Upper lobe of right lung (tissue), 1 donor: ENCODE measurements at regions not wholly inside any gene's neighbourhood (a gene's known extent, or its start where the extent isn't known, plus 50 kb on each side); places are given as distances from the start of the nearest gene placed in this dataset.

Source experiments
- ATAC-seq: fragments of 200-7000 bp; cut with Tn5 transposase; one replicate; pipeline ENCODE4 v1.9.1; 2020; ENCODE audit warnings: mild to moderate bottlenecking, moderate library complexity
- DNase-seq: peaks from one replicate; pipeline ENCODE4 v3.0.0-alpha.2; 2020
- H3K27ac ChIP-seq: fragments of 200-600 bp; one replicate; pipeline ENCODE4 v1.8.0; 2022
- H3K27me3 ChIP-seq: fragments of 200-600 bp; one replicate; pipeline ENCODE4 v1.8.0; 2022; ENCODE audit warnings: mild to moderate bottlenecking
- H3K36me3 ChIP-seq: fragments of 200-600 bp; one replicate; pipeline ENCODE4 v1.8.0; 2022
- H3K4me1 ChIP-seq: fragments of 200-600 bp; one replicate; pipeline ENCODE4 v1.8.0; 2022
- H3K4me3 ChIP-seq: fragments of 200-600 bp; one replicate; pipeline ENCODE4 v1.8.0; 2022; ENCODE audit warnings: mild to moderate bottlenecking
- H3K9me3 ChIP-seq: fragments of 200-600 bp; one replicate; pipeline ENCODE4 v1.8.0; 2022
- CTCF ChIP-seq: fragments of 200-600 bp; IDR thresholded peaks from one replicate; pipeline ENCODE4 v1.8.0; 2022; ENCODE audit warnings: antibody characterized with exemption
- intact Hi-C: fragments of 100-400 bp; cut with DNase I; formaldehyde crosslinking; loops from one replicate; pipeline ENCODE4 v1.11.0; 2022
- donor health status: DM: no; HTN: yes; CAD: no; lungs with severe emphysema.

- intact Hi-C loops = no loop called here
- Histone ChIP-seq H3K27me3 (no peaks in the 10 kb centered on the region), H3K4me1 (no peaks in the 10 kb centered on the region), H3K27ac (no peak overlapping the region), H3K9me3 (no peaks in the 10 kb centered on the region), H3K36me3 (no peaks in the 10 kb centered on the region), H3K4me3 (no peak overlapping the region)
- TF ChIP-seq CTCF = no peak
- ATAC-seq (no peak), DNase-seq (no peak)
Measured at GRCh38 chr4:116860891-116861290, 224.5 kb downstream of the TRAM1L1 start.

- intact Hi-C loops = no loop called here
- H3K36me3 ChIP-seq = no peaks in the 10 kb centered on the region
- ATAC-seq = no peak
- no peaks in the 10 kb centered on the region for H3K4me1 ChIP-seq
- no peak for DNase-seq
- H3K9me3 ChIP-seq = no peaks in the 10 kb centered on the region
- no peaks in the 10 kb centered on the region for H3K27me3 ChIP-seq
- no peak for TF ChIP-seq CTCF
- no peak overlapping the region for H3K27ac ChIP-seq
- H3K4me3 ChIP-seq = no peak overlapping the region
Measured at GRCh38 chr4:116849620-116850019, 235.8 kb downstream of the TRAM1L1 start.

GRCh38 chr4:116847616-116848015 is 237.8 kb downstream of the TRAM1L1 start:
- H3K4me3 ChIP-seq = no peak overlapping the region
- ATAC-seq = no peak
- no peak for DNase-seq
- no peaks in the 10 kb centered on the region for H3K36me3 ChIP-seq
- H3K4me1 ChIP-seq = no peaks in the 10 kb centered on the region
- no peak overlapping the region for H3K27ac ChIP-seq
- intact Hi-C loops = no loop called here
- TF ChIP-seq CTCF = no peak
- no peaks in the 10 kb centered on the region for H3K9me3 ChIP-seq
- no peaks in the 10 kb centered on the region for H3K27me3 ChIP-seq

GRCh38 chr4:116839826-116840225 is 245.6 kb downstream of the TRAM1L1 start:
- no peaks in the 10 kb centered on the region for H3K9me3 ChIP-seq
- TF ChIP-seq CTCF = no peak
- no peaks in the 10 kb centered on the region for H3K4me1 ChIP-seq
- H3K4me3 ChIP-seq = no peak overlapping the region
- H3K36me3 ChIP-seq = no peaks in the 10 kb centered on the region
- H3K27me3 ChIP-seq = no peaks in the 10 kb centered on the region
- intact Hi-C loops = no loop called here
- no peak overlapping the region for H3K27ac ChIP-seq
- no peak for ATAC-seq
- no peak for DNase-seq

- Histone ChIP-seq H3K27me3 (no peaks in the 10 kb centered on the region), H3K27ac (no peak overlapping the region), H3K4me3 (no peak overlapping the region), H3K9me3 (no peaks in the 10 kb centered on the region), H3K36me3 (no peaks in the 10 kb centered on the region), H3K4me1 (no peaks in the 10 kb centered on the region)
- TF ChIP-seq CTCF = no peak
- DNase-seq (no peak), ATAC-seq (no peak)
- intact Hi-C loops = no loop called here
Measured at GRCh38 chr4:116838609-116839008, 246.8 kb downstream of the TRAM1L1 start.

GRCh38 chr4:116829187-116829586 is 256.2 kb downstream of the TRAM1L1 start:
- no peaks in the 10 kb centered on the region for H3K9me3 ChIP-seq
- H3K27ac ChIP-seq = no peak overlapping the region
- intact Hi-C loops = no loop called here
- no peaks in the 10 kb centered on the region for H3K27me3 ChIP-seq
- H3K4me3 ChIP-seq = no peak overlapping the region
- no peak for TF ChIP-seq CTCF
- DNase-seq = no peak
- no peak for ATAC-seq
- no peaks in the 10 kb centered on the region for H3K4me1 ChIP-seq
- no peaks in the 10 kb centered on the region for H3K36me3 ChIP-seq
